Endothelial cell of umbilical vein (primary cell): ENCODE measurements at regions not wholly inside any gene's neighbourhood (a gene's known extent, or its start where the extent isn't known, plus 50 kb on each side); places are given as distances from the start of the nearest gene placed in this dataset.

ENCODE experiments used
- BruUV-seq: library from RNA; stranded (reverse); fragments of 400-500 nt; replicated peaks from 2 replicates; lab custom pipeline; 2021; lab: Mats Ljungman, UMichigan
- CTCF ChIA-PET: fragments of 300-600, 350-600 bp; sonication (Branson Sonifier 250); formaldehyde crosslinking; loops from one replicate; lab custom pipeline; 2021; ENCODE audit warnings: antibody characterized with exemption, inconsistent platforms; lab: Charles Lee
- POLR2A ChIA-PET: fragments of 300-600, 350-600 bp; sonication (Branson Sonifier 250); formaldehyde crosslinking; loops from one replicate; lab custom pipeline; 2021; ENCODE audit warnings: antibody characterized with exemption, inconsistent platforms; lab: Charles Lee
- DNase-seq: peaks from one replicate; pipeline ENCODE4 v3.0.0-alpha.2; 2011; ENCODE audit warnings: low read depth, low spot score
- FAIRE-seq: peaks from 2 replicates; lab custom pipeline; 2011; peaks lifted over from hg19 to GRCh38; lab: Jason Lieb, UNC
- H2AFZ ChIP-seq: 2 replicates; pipeline ENCODE4 v1.6.0; 2012; ENCODE audit warnings: low read depth, low read length, control low read depth, inconsistent platforms
- H3K27ac ChIP-seq: 2 replicates; pipeline ENCODE4 v1.5.1; 2011; ENCODE audit warnings: low read depth, mild to moderate bottlenecking, control low read depth, low read length, moderate library complexity; ENCODE audit not compliant: insufficient read depth
- H3K27me3 ChIP-seq, 2 experiments: 2 replicates each; pipeline versions ENCODE4 v1.6.0 to v1.6.1; 2011; ENCODE audit warnings: low read length in 2 of 2, mixed read lengths in 1 of 2; ENCODE audit not compliant: control insufficient read depth in 2 of 2, insufficient read depth in 2 of 2
- H3K36me3 ChIP-seq, 2 experiments: 2 replicates in 1 of 2; 3 replicates in 1 of 2; pipeline ENCODE4 v1.5.1; 2011; ENCODE audit warnings: low read length in 2 of 2, mild to moderate bottlenecking in 1 of 2, moderate library complexity in 1 of 2; ENCODE audit not compliant: control insufficient read depth in 2 of 2, insufficient read depth in 2 of 2; ENCODE audit errors: extremely low read depth in 1 of 2
- H3K4me1 ChIP-seq: 3 replicates; pipeline ENCODE4 v1.5.1; 2011; ENCODE audit warnings: mild to moderate bottlenecking, low read length; ENCODE audit not compliant: control insufficient read depth, insufficient read depth; ENCODE audit errors: extremely low read depth
- H3K4me2 ChIP-seq: 2 replicates; pipeline ENCODE4 v1.6.1; 2011; ENCODE audit warnings: low read length, control low read depth, mixed read lengths; ENCODE audit not compliant: insufficient read depth
- H3K4me3 ChIP-seq, 3 experiments: fragments of 200-600 bp in 1 of 3; sonication (generic), shearing (Covaris generic) in 1 of 3; replicated peaks in 1 of 3; 2 replicates each; pipeline ENCODE4 v1.5.1; 2011 to 2016; ENCODE audit warnings: control low read depth in 3 of 3, low read length in 3 of 3, mild to moderate bottlenecking in 2 of 3, inconsistent platforms in 1 of 3, low read depth in 1 of 3, moderate library complexity in 1 of 3; ENCODE audit not compliant: insufficient read depth in 1 of 3
- H3K79me2 ChIP-seq: 2 replicates; pipeline ENCODE4 v1.6.0; 2012; ENCODE audit warnings: low read length, inconsistent platforms; ENCODE audit not compliant: control insufficient read depth, insufficient read depth
- H3K9ac ChIP-seq: replicated peaks from 2 replicates; pipeline ENCODE3; 2011; ENCODE audit warnings: low read length, control low read depth; ENCODE audit not compliant: insufficient read depth; ENCODE audit errors: extremely low read depth
- H3K9me1 ChIP-seq: replicated peaks from 3 replicates; pipeline ENCODE4 v1.6.0; 2011; ENCODE audit warnings: mild to moderate bottlenecking, low read length; ENCODE audit not compliant: control insufficient read depth, insufficient read depth; ENCODE audit errors: extremely low read depth
- H3K9me3 ChIP-seq: replicated peaks from 2 replicates; pipeline ENCODE4 v1.5.1; 2012; ENCODE audit warnings: low read length, inconsistent platforms; ENCODE audit not compliant: control insufficient read depth, insufficient read depth
- H4K20me1 ChIP-seq: replicated peaks from 2 replicates; pipeline ENCODE3; 2011; ENCODE audit warnings: mild to moderate bottlenecking, low read length; ENCODE audit not compliant: control insufficient read depth, insufficient read depth; ENCODE audit errors: extremely low read depth
- EZH2 ChIP-seq: IDR thresholded peaks from 2 replicates; pipeline ENCODE4 v1.6.1; 2012; ENCODE audit warnings: borderline replicate concordance, low read depth, mild to moderate bottlenecking, moderate library complexity, low read length, inconsistent platforms; ENCODE audit not compliant: severe bottlenecking
- FOS ChIP-seq: IDR thresholded peaks from 2 replicates; pipeline ENCODE4 v1.6.1; 2011; ENCODE audit warnings: mild to moderate bottlenecking, low read length, moderate library complexity, borderline replicate concordance; ENCODE audit not compliant: insufficient read depth
- GATA2 ChIP-seq: IDR thresholded peaks from 2 replicates; pipeline ENCODE4 v1.7.0; 2011; ENCODE audit warnings: low read depth, mild to moderate bottlenecking, moderate library complexity, mixed read lengths, low read length; ENCODE audit not compliant: insufficient read length, insufficient read depth
- JUN ChIP-seq: IDR thresholded peaks from 2 replicates; pipeline ENCODE4 v1.6.1; 2011; ENCODE audit warnings: borderline replicate concordance, low read depth; ENCODE audit not compliant: insufficient read length, insufficient read depth
- MAX ChIP-seq: IDR thresholded peaks from 2 replicates; pipeline ENCODE4 v1.6.1; 2011; ENCODE audit not compliant: insufficient read depth, insufficient read length
- MYC ChIP-seq: IDR thresholded peaks from one replicate; pipeline ENCODE4 v1.6.1; 2011; ENCODE audit warnings: mild to moderate bottlenecking, low read depth, low read length
- POLR2A ChIP-seq: IDR thresholded peaks from 2 replicates; pipeline ENCODE4 v1.6.1; 2012; ENCODE audit warnings: low read depth, mild to moderate bottlenecking, control low read depth, low read length
- POLR2AphosphoS5 ChIP-seq: IDR thresholded peaks from 2 replicates; pipeline ENCODE4 v1.6.1; 2012; ENCODE audit warnings: low read depth, mild to moderate bottlenecking, control low read depth, low read length, moderate library complexity; ENCODE audit not compliant: insufficient read depth
- dilution Hi-C: fragments of 300-500 bp; cut with MboI; formaldehyde crosslinking; loops from one replicate; pipeline ENCODE4 v1.15.0; 2019; ENCODE audit warnings: low sequenced_read_pairs; ENCODE audit not compliant: extremely low pct_ligation_motif_present
- intact Hi-C: fragments of 100-400 bp; cut with micrococcal nuclease; formaldehyde crosslinking; loops from one replicate; pipeline ENCODE4 v1.10.0; 2022
- TF ChIP-seq, protein P1 (sequence below), 2 donors: IDR thresholded peaks; 1 replicate in 1 of 2; 2 replicates in 1 of 2; pipeline ENCODE4 v1.5.1; 2011; ENCODE audit warnings: low read length in 2 of 2, mild to moderate bottlenecking in 2 of 2, moderate library complexity in 2 of 2, control low read depth in 1 of 2, inconsistent platforms in 1 of 2, low read depth in 1 of 2; ENCODE audit not compliant: insufficient read depth in 1 of 2; ENCODE audit errors: extremely low read depth in 1 of 2

GRCh38 chr20:20969701-20970280 is 136.4 kb downstream of the LINC00237 start:
- no peaks in the 10 kb centered on the region for H3K9me3 ChIP-seq
- ChIA-PET CTCF (no interaction called here), POLR2A (no interaction called here)
- H3K36me3 ChIP-seq, result no peaks in the 10 kb centered on the region
- intact Hi-C loops (no loop called here), dilution Hi-C loops (no loop called here)
- no peak for DNase-seq
- H3K4me1 ChIP-seq, result no peaks in the 10 kb centered on the region
- H3K27me3 ChIP-seq, result no peaks in the 10 kb centered on the region
- no peak overlapping the region for H3K27ac ChIP-seq
- no TSS peak for BruUV-seq
- FAIRE-seq, result no peak
- H3K4me3 ChIP-seq, result no peak overlapping the region
- no peak overlapping the region for H3K4me2 ChIP-seq
- H3K9ac ChIP-seq, result no peak overlapping the region
- no peak overlapping the region for H2AFZ ChIP-seq
- no peaks in the 10 kb centered on the region for H3K9me1 ChIP-seq
- TF ChIP-seq, protein P1, sequence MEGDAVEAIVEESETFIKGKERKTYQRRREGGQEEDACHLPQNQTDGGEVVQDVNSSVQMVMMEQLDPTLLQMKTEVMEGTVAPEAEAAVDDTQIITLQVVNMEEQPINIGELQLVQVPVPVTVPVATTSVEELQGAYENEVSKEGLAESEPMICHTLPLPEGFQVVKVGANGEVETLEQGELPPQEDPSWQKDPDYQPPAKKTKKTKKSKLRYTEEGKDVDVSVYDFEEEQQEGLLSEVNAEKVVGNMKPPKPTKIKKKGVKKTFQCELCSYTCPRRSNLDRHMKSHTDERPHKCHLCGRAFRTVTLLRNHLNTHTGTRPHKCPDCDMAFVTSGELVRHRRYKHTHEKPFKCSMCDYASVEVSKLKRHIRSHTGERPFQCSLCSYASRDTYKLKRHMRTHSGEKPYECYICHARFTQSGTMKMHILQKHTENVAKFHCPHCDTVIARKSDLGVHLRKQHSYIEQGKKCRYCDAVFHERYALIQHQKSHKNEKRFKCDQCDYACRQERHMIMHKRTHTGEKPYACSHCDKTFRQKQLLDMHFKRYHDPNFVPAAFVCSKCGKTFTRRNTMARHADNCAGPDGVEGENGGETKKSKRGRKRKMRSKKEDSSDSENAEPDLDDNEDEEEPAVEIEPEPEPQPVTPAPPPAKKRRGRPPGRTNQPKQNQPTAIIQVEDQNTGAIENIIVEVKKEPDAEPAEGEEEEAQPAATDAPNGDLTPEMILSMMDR (IDR thresholded peaks at IDR 0.05; ENCODE audit: extremely low read depth in 1 of 2, insufficient read depth in 1 of 2, low read depth in 1 of 2, low read length in 2 of 2), result no peak
- TF ChIP-seq EZH2 (no peak), JUN (no peak), POLR2A (no peak), MAX (no peak), GATA2 (no peak), FOS (no peak), POLR2AphosphoS5 (no peak), MYC (no peak)
- no peaks in the 10 kb centered on the region for H3K79me2 ChIP-seq
- no peaks in the 10 kb centered on the region for H4K20me1 ChIP-seq
